ENCODE measurements at regions not wholly inside any gene's neighbourhood (a gene's known extent, or its start where the extent isn't known, plus 50 kb on each side); places are given as distances from the start of the nearest gene placed in this dataset.
"Not testable (repeated sequence)": the region's sequence is repeated elsewhere in the genome, so short reads cannot be mapped to it uniquely, and the experiment has no call there.

DNA sequence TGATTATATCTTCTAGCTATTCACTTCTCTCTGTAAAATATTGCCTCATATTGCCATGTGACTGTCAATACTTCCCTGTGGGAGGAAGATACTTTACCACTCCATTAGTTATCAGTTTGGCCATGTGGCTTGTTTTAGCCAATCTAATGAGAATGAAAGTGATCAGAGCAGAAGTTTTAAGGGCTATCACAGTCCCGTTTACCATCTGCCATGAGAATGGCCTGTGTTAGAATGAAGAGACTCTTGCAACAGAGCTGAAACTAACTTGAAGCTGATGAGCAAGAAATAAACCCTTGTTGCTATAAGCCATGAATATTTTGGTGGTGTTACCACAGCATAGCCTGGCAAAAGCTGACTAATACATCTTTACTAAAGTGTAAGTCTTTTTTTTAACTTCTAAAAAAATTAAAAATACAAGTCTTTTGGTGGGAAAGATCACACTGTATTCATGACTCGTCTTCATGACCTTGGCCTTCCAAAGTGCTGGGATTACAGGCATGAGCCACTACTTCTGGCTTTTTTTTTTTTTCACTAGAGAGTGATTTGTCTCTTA, 68.0 kb upstream of the CTNNA1 start:
- Histone ChIP-seq H3K27ac (replicated peaks) (no peak overlapping the region), H3K4me3 (replicated peaks; ENCODE audit: insufficient read depth, low read length) (no peak overlapping the region), H3K27me3 (ENCODE audit: insufficient read depth, poor library complexity, severe bottlenecking) (no peaks in the 10 kb centered on the region)
- TF ChIP-seq, protein P1, sequence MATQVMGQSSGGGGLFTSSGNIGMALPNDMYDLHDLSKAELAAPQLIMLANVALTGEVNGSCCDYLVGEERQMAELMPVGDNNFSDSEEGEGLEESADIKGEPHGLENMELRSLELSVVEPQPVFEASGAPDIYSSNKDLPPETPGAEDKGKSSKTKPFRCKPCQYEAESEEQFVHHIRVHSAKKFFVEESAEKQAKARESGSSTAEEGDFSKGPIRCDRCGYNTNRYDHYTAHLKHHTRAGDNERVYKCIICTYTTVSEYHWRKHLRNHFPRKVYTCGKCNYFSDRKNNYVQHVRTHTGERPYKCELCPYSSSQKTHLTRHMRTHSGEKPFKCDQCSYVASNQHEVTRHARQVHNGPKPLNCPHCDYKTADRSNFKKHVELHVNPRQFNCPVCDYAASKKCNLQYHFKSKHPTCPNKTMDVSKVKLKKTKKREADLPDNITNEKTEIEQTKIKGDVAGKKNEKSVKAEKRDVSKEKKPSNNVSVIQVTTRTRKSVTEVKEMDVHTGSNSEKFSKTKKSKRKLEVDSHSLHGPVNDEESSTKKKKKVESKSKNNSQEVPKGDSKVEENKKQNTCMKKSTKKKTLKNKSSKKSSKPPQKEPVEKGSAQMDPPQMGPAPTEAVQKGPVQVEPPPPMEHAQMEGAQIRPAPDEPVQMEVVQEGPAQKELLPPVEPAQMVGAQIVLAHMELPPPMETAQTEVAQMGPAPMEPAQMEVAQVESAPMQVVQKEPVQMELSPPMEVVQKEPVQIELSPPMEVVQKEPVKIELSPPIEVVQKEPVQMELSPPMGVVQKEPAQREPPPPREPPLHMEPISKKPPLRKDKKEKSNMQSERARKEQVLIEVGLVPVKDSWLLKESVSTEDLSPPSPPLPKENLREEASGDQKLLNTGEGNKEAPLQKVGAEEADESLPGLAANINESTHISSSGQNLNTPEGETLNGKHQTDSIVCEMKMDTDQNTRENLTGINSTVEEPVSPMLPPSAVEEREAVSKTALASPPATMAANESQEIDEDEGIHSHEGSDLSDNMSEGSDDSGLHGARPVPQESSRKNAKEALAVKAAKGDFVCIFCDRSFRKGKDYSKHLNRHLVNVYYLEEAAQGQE (IDR thresholded peaks at IDR 0.05; ENCODE audit: insufficient replicate concordance, low read depth) = no peak
- TF ChIP-seq SPI1 (IDR thresholded peaks at IDR 0.05; ENCODE audit: borderline replicate concordance, low read depth) = no peak
- TF ChIP-seq, protein P2, sequence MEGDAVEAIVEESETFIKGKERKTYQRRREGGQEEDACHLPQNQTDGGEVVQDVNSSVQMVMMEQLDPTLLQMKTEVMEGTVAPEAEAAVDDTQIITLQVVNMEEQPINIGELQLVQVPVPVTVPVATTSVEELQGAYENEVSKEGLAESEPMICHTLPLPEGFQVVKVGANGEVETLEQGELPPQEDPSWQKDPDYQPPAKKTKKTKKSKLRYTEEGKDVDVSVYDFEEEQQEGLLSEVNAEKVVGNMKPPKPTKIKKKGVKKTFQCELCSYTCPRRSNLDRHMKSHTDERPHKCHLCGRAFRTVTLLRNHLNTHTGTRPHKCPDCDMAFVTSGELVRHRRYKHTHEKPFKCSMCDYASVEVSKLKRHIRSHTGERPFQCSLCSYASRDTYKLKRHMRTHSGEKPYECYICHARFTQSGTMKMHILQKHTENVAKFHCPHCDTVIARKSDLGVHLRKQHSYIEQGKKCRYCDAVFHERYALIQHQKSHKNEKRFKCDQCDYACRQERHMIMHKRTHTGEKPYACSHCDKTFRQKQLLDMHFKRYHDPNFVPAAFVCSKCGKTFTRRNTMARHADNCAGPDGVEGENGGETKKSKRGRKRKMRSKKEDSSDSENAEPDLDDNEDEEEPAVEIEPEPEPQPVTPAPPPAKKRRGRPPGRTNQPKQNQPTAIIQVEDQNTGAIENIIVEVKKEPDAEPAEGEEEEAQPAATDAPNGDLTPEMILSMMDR (IDR thresholded peaks at IDR 0.05; ENCODE audit: insufficient read depth, low read length) = no peak
- no peak for TF ChIP-seq GABPA (IDR thresholded peaks at IDR 0.05; ENCODE audit: low read depth)
- no peak for TF ChIP-seq POLR2AphosphoS5 (IDR thresholded peaks at IDR 0.05; ENCODE audit: low read depth)
- no peak for DNase-seq (ENCODE audit: low read depth in 1 of 2, low spot score in 1 of 2)

DNA sequence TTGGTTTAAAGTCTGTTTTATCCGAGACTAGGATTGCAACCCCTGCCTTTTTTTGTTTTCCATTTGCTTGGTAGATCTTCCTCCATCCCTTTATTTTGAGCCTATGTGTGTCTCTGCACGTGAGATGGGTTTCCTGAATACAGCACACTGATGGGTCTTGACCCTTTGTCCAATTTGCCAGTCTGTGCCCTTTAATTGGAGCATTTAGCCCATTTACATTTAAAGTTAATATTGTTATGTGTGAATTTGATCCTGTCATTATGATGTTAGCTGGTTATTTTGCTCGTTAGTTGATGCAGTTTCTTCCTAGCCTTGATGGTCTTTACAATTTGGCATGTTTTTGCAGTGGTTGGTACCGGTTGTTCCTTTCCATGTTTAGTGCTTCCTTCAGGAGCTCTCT, 70.8 kb upstream of the CTNNA1 start:
- H3K27ac ChIP-seq (replicated peaks); H3K27me3 ChIP-seq (ENCODE audit: insufficient read depth, poor library complexity, severe bottlenecking); H3K4me3 ChIP-seq (replicated peaks; ENCODE audit: insufficient read depth, low read length); DNase-seq (ENCODE audit: low read depth in 1 of 2, low spot score in 1 of 2): not testable (repeated sequence)

DNA sequence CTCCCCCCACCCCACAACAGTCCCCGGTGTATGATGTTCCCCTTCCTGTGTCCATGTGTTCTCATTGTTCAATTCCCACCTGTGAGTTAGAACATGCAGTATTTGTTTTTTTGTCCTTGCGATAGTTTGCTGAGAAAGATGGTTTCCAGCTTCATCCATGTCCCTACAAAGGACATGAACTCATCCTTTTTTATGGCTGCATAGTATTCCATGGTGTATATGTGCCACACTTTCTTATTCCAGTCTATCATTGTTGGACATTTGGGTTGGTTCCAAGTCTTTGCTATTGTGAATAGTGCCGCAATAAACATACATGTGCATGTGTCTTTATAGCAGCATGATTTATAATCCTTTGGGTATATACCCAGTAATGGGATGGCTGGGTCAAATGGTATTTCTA, 74.4 kb upstream of the CTNNA1 start:
- not testable (repeated sequence) for H3K27ac ChIP-seq (replicated peaks); DNase-seq (ENCODE audit: low read depth in 1 of 2, low spot score in 1 of 2); H3K27me3 ChIP-seq (ENCODE audit: insufficient read depth, poor library complexity, severe bottlenecking); H3K4me3 ChIP-seq (replicated peaks; ENCODE audit: insufficient read depth, low read length)

GRCh38 chr5:138677782-138678181, 75.4 kb upstream of the CTNNA1 start:
- Histone ChIP-seq H3K4me3 (replicated peaks; ENCODE audit: insufficient read depth, low read length) (no peak overlapping the region), H3K27me3 (ENCODE audit: insufficient read depth, poor library complexity, severe bottlenecking) (no peaks in the 10 kb centered on the region), H3K27ac (replicated peaks) (no peak overlapping the region)
- no peak for TF ChIP-seq GABPA (IDR thresholded peaks at IDR 0.05; ENCODE audit: low read depth)
- TF ChIP-seq SPI1 (IDR thresholded peaks at IDR 0.05; ENCODE audit: borderline replicate concordance, low read depth) = no peak
- TF ChIP-seq, protein P2 (IDR thresholded peaks at IDR 0.05; ENCODE audit: insufficient read depth, low read length) = no peak
- no peak for TF ChIP-seq POLR2AphosphoS5 (IDR thresholded peaks at IDR 0.05; ENCODE audit: low read depth)
- TF ChIP-seq, protein P1 (IDR thresholded peaks at IDR 0.05; ENCODE audit: insufficient replicate concordance, low read depth) = no peak
- DNase-seq (ENCODE audit: low read depth in 1 of 2, low spot score in 1 of 2) = no peak

DNA sequence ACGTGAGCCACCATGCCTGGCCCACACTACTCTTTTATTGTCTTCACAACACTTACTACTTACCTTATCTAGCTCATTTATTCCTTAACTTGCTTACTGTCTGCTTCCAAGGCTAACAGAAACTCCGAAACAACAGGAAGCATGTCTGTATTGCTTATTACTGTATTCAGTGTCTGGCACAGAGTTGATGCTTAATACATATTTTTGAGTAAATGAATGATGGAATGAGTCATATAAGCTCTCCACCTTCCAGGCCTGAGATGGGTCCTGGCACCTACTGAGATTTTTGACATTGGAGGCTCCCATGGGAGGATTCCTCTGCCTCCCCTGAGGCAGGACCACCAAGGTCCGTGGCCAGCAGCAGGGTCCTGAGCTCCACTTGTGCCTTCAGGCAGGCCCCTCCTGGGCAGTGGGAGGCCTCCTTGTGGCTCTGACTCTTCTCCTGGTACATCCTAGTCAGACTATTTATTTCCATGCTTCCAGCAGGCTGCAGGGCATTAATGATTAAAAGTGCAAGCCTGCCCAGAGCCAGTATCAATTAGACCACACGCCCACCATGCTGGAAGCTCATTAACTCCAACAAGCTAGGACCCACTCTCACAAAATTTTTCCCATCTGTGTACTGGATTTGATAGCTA, 76.5 kb upstream of the CTNNA1 start:
- TF ChIP-seq POLR2AphosphoS5 (IDR thresholded peaks at IDR 0.05; ENCODE audit: low read depth) (no peak), SPI1 (IDR thresholded peaks at IDR 0.05; ENCODE audit: borderline replicate concordance, low read depth) (no peak), GABPA (IDR thresholded peaks at IDR 0.05; ENCODE audit: low read depth) (no peak)
- TF ChIP-seq, protein P1 (IDR thresholded peaks at IDR 0.05; ENCODE audit: insufficient replicate concordance, low read depth) = no peak
- TF ChIP-seq, protein P2 (IDR thresholded peaks at IDR 0.05; ENCODE audit: insufficient read depth, low read length) = no peak
- no peak overlapping the region for H3K4me3 ChIP-seq (replicated peaks; ENCODE audit: insufficient read depth, low read length)
- H3K27ac ChIP-seq (replicated peaks) = no peak overlapping the region
- no peak for DNase-seq (ENCODE audit: low read depth in 1 of 2, low spot score in 1 of 2)
- no peaks in the 10 kb centered on the region for H3K27me3 ChIP-seq (ENCODE audit: insufficient read depth, poor library complexity, severe bottlenecking)

Data from HL-60 (cell line).